GM06990 (cell line): ENCODE measurements at regions not wholly inside any gene's neighbourhood (a gene's known extent, or its start where the extent isn't known, plus 50 kb on each side); places are given as distances from the start of the nearest gene placed in this dataset.
"Not testable (repeated sequence)": the region's sequence is repeated elsewhere in the genome, so short reads cannot be mapped to it uniquely, and the experiment has no call there.

Source experiments
- DNase-seq: peaks from one replicate; pipeline ENCODE4 v3.0.0-alpha.2; 2011; ENCODE audit not compliant: insufficient read length; ENCODE audit errors: extremely low read depth
- H3K27me3 ChIP-seq: replicated peaks from 2 replicates; pipeline ENCODE4 v1.6.0; 2011; ENCODE audit warnings: low read length; ENCODE audit not compliant: control insufficient read depth, insufficient read depth
- H3K36me3 ChIP-seq: 2 replicates; pipeline ENCODE4 v1.5.1; 2011; ENCODE audit warnings: low read length; ENCODE audit not compliant: control insufficient read depth, insufficient read depth
- H3K4me3 ChIP-seq: replicated peaks from 2 replicates; pipeline ENCODE4 v1.5.1; 2011; ENCODE audit warnings: low read depth, mild to moderate bottlenecking, control low read depth, low read length
- TF ChIP-seq, protein P1 (sequence below): IDR thresholded peaks from 2 replicates; pipeline ENCODE4 v1.5.1; 2011; ENCODE audit warnings: low read length, control low read depth, mild to moderate bottlenecking, inconsistent platforms; ENCODE audit not compliant: insufficient read depth, poor library complexity, severe bottlenecking

DNA sequence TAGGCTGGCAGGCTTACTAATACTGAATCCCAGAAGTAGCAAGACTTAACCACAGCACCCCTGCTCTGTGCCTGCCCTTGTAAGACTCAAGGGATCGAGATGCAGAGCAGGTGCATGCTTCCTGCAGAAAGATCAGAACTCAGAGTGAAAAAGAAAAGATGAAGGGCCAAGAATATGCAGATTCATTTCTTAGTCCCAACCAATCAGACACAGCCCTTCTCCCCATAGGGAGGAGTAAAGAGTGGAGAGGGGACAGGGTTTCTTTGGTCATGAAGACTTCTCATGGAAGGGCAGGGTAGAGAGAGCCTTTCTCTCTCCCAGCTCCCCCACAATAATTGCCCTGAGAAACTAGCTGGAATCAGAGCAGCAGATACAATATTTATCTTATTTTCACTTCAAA is 105.6 kb upstream of the MB21D2 start:
- Histone ChIP-seq H3K36me3 (no peaks in the 10 kb centered on the region), H3K27me3 (no peaks in the 10 kb centered on the region), H3K4me3 (no peak overlapping the region)
- TF ChIP-seq, protein P1, sequence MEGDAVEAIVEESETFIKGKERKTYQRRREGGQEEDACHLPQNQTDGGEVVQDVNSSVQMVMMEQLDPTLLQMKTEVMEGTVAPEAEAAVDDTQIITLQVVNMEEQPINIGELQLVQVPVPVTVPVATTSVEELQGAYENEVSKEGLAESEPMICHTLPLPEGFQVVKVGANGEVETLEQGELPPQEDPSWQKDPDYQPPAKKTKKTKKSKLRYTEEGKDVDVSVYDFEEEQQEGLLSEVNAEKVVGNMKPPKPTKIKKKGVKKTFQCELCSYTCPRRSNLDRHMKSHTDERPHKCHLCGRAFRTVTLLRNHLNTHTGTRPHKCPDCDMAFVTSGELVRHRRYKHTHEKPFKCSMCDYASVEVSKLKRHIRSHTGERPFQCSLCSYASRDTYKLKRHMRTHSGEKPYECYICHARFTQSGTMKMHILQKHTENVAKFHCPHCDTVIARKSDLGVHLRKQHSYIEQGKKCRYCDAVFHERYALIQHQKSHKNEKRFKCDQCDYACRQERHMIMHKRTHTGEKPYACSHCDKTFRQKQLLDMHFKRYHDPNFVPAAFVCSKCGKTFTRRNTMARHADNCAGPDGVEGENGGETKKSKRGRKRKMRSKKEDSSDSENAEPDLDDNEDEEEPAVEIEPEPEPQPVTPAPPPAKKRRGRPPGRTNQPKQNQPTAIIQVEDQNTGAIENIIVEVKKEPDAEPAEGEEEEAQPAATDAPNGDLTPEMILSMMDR = no peak
- no peak for DNase-seq

DNA sequence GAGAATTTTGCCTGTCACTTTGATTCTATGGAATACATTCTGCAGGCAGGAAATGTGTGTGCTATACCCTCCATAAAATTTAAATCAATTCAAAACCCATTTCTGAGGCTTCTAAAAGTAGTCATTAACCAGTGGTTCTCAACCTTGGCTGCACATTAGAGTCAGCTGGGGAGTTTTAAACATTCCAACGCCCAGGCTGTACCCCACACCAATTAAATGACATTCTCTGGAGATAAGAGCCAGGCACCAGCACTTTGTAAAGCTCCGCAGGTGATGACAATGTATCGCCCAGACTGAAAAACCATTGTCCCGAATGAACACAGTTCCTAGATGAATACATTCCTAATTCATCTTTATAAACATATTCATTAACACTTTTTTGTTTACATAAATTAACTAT is 110.6 kb upstream of the MB21D2 start:
- TF ChIP-seq, protein P1 = no peak
- H3K4me3 ChIP-seq = no peak overlapping the region
- no peak for DNase-seq
- H3K27me3 ChIP-seq = no peaks in the 10 kb centered on the region
- H3K36me3 ChIP-seq = no peaks in the 10 kb centered on the region

DNA sequence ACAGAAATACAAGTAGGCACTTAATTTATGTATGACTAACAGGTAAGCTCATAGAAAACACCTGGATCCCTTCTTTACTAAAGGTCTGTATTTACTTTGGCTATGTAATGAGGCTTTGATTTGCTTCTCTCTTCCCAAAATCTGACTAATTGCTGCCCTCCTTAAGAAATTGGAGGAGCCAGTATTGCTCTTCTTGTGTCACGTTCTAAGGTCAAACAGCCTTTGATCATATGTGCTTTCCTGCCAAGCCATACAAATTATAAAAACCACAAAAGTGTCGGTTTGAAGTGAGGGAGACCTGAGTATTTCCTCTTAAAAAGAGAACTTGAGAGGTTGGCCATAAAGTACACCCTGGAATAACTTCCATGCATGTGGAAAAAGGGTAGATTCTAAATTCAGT is 112.1 kb upstream of the MB21D2 start:
- Histone ChIP-seq H3K27me3 (no peaks in the 10 kb centered on the region), H3K36me3 (no peaks in the 10 kb centered on the region), H3K4me3 (no peak overlapping the region)
- no peak for DNase-seq
- TF ChIP-seq, protein P1 = no peak

DNA sequence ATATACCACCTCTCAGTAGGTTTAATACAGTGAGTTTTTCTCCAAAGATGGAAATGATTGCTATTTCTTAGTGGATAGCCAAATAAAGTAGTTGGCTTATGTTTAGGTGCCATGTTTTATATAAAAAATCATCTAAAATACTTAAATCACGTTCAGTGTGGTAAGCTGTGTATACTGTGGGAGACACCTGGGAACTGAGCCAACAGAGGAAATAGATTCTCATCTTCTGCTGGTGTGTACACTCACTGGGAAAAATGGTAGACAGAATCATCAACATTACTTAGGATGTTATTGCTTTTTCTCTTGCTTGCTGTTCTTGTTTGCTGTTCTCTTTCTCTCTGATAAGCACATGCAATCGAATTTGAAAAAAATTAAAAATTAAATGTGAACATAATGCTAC is 112.6 kb upstream of the MB21D2 start:
- TF ChIP-seq, protein P1 = no peak
- DNase-seq = no peak

DNA sequence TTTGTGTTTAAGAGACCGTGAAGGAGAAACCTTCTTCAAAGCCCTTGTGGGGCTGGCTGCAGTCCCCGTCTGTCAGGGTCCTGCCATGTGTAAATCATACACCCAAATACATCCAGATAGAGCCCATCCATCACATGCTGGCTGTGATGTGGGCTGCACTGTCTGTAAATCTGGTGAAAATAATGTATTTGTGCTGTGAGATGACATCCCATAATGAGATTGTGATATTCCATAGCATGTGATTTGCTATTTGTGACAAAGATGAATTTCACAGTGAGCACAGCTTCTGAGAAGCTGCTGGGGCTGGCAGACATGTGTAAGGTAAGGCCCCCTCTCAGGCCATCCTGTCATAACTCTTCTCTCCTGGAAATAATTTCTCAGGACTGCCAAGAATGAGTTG is 114.3 kb upstream of the MB21D2 start:
- H3K4me3 ChIP-seq = no peak overlapping the region
- H3K36me3 ChIP-seq = no peaks in the 10 kb centered on the region
- H3K27me3 ChIP-seq = no peaks in the 10 kb centered on the region
- TF ChIP-seq, protein P1 = no peak
- no peak for DNase-seq

More for the DNA sequence above, 112.6 kb upstream of the MB21D2 start:
- H3K27me3 ChIP-seq = no peaks in the 10 kb centered on the region
- no peaks in the 10 kb centered on the region for H3K36me3 ChIP-seq
- H3K4me3 ChIP-seq = no peak overlapping the region

DNA sequence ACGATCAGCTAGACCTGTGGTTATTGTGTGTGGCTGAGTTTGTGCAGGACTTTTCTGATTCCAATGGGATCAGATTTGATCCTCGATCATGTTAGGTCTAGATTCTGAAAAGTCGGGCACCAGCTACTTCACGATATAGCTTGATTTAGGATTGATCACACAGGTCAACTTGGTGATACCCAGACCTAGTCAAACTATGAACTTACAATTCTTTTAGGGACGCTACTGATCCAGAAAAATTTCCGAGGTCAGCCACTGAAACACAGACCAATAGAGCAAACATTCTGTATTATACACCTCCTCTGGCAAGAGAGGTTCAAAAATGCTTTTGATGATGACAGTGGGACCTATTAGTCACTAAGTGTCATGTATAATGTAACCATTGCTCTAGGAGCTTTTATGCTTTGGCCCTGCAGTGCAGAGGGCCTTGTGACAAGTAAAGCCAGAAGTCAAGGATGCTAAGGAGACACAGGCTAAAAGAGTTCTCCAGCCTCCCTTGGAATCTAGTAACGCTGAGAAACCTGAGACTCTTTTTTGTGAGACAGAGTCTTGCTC is 115.6 kb upstream of the MB21D2 start:
- H3K4me3 ChIP-seq = no peak overlapping the region
- H3K36me3 ChIP-seq = no peaks in the 10 kb centered on the region
- TF ChIP-seq, protein P1 = no peak
- DNase-seq = no peak
- no peaks in the 10 kb centered on the region for H3K27me3 ChIP-seq

DNA sequence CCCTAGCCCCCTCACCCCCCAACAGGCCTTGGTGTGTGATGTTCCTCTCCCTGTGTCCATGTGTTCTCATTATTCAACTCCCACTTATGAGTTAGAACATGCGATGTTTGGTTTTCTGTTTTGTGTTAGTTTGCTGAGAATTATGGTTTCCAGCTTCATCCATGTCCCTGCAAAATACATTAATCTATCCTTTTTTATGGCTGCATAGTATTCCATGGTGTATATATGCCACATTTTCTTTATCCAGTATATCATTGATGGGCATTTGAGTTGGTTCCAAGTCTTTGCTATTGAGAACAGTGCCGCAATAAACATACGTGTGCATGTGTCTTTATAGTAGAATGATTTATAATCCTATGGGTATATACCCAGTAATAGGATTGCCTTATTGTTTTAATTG is 120.2 kb upstream of the MB21D2 start:
- not testable (repeated sequence) for H3K4me3 ChIP-seq, H3K27me3 ChIP-seq, DNase-seq, H3K36me3 ChIP-seq
